IMR-90 (cell line): ENCODE measurements at regions not wholly inside any gene's neighbourhood (a gene's known extent, or its start where the extent isn't known, plus 50 kb on each side); places are given as distances from the start of the nearest gene placed in this dataset.
A peak's percentile ranks its signal among the peaks of the same experiment; 100 is the strongest.

ENCODE experiments used
- ATAC-seq: fragments of 200-7000 bp; cut with Tn5 transposase; 2 replicates; pipeline ENCODE4 v1.9.1; 2020; ENCODE audit warnings: low read depth, mild to moderate bottlenecking, moderate library complexity
- BruUV-seq: library from RNA; stranded (reverse); fragments of 400-500 nt; replicated peaks from 2 replicates; lab custom pipeline; 2021; lab: Mats Ljungman, UMichigan
- CTCF ChIA-PET: fragments of 300-600 bp; formaldehyde crosslinking; extraction: SDS; loops from one replicate; lab custom pipeline; 2021; ENCODE audit warnings: antibody characterized with exemption; lab: Yijun Ruan, JAX
- POLR2A ChIA-PET: fragments of 300-600 bp; sonication (Branson Sonifier 250); formaldehyde crosslinking; loops from one replicate; lab custom pipeline; 2022; ENCODE audit warnings: antibody characterized with exemption; ENCODE audit not compliant: unreplicated experiment; lab: Charles Lee
- DNase-seq: peaks from one replicate; pipeline ENCODE4 v3.0.0; 2013
- H2AFZ ChIP-seq: replicated peaks from 2 replicates; pipeline ENCODE3; 2013; ENCODE audit warnings: low read length, mild to moderate bottlenecking; ENCODE audit not compliant: poor library complexity
- H2AK5ac ChIP-seq: 2 replicates; pipeline ENCODE4 v1.6.1; 2013; ENCODE audit warnings: low read depth, low read length, inconsistent platforms
- H2AK9ac ChIP-seq: replicated peaks from 2 replicates; pipeline ENCODE3; 2013; ENCODE audit warnings: mild to moderate bottlenecking, low read depth, low read length, moderate library complexity; ENCODE audit not compliant: poor library complexity
- H2BK120ac ChIP-seq: 2 replicates; pipeline ENCODE4 v1.6.1; 2013; ENCODE audit warnings: low read depth, low read length, inconsistent platforms
- H2BK15ac ChIP-seq: 3 replicates; pipeline ENCODE4 v1.6.1; 2013; ENCODE audit warnings: low read depth, low read length, inconsistent platforms
- H2BK20ac ChIP-seq: 2 replicates; pipeline ENCODE4 v1.6.1; 2013; ENCODE audit warnings: low read depth, mild to moderate bottlenecking, inconsistent platforms, low read length, moderate library complexity
- H2BK5ac ChIP-seq: 2 replicates; pipeline ENCODE4 v1.6.1; 2013; ENCODE audit warnings: mild to moderate bottlenecking, low read depth, low read length, inconsistent platforms; ENCODE audit not compliant: poor library complexity, severe bottlenecking
- H3K14ac ChIP-seq: replicated peaks from 2 replicates; pipeline ENCODE4 v1.6.1; 2013; ENCODE audit warnings: low read depth, low read length, inconsistent platforms
- H3K18ac ChIP-seq: 2 replicates; pipeline ENCODE4 v1.6.1; 2013; ENCODE audit warnings: low read depth, low read length, control low read depth
- H3K23ac ChIP-seq: 2 replicates; pipeline ENCODE4 v1.6.1; 2013; ENCODE audit warnings: low read depth, low read length, inconsistent platforms
- H3K27ac ChIP-seq: 2 replicates; pipeline ENCODE4 v1.5.1; 2013; ENCODE audit warnings: mild to moderate bottlenecking, control low read depth, low read length; ENCODE audit not compliant: insufficient read depth
- H3K27me3 ChIP-seq: 2 replicates; pipeline ENCODE4 v1.6.1; 2013; ENCODE audit warnings: low read length; ENCODE audit not compliant: control insufficient read depth, insufficient read depth
- H3K36me3 ChIP-seq: 2 replicates; pipeline ENCODE4 v1.6.1; 2013; ENCODE audit warnings: low read length, mixed read lengths; ENCODE audit not compliant: control insufficient read depth, insufficient read depth
- H3K4ac ChIP-seq: 2 replicates; pipeline ENCODE4 v1.6.1; 2013; ENCODE audit warnings: low read depth, low read length, inconsistent platforms
- H3K4me1 ChIP-seq: 2 replicates; pipeline ENCODE4 v1.6.1; 2013; ENCODE audit warnings: low read length, mixed read lengths; ENCODE audit not compliant: control insufficient read depth, insufficient read depth
- H3K4me2 ChIP-seq: 2 replicates; pipeline ENCODE4 v1.6.1; 2013; ENCODE audit warnings: low read depth, mild to moderate bottlenecking, control low read depth, low read length, moderate library complexity
- H3K4me3 ChIP-seq: 2 replicates; pipeline ENCODE4 v1.5.1; 2013; ENCODE audit warnings: low read depth, mild to moderate bottlenecking, control low read depth, low read length, moderate library complexity; ENCODE audit not compliant: insufficient read depth
- H3K56ac ChIP-seq: 2 replicates; pipeline ENCODE4 v1.6.1; 2013; ENCODE audit warnings: low read length, inconsistent platforms; ENCODE audit not compliant: insufficient read depth; ENCODE audit errors: extremely low read depth
- H3K79me1 ChIP-seq, 2 experiments: 2 replicates each; pipeline ENCODE4 v1.6.1; 2013; ENCODE audit warnings: low read length in 2 of 2, inconsistent platforms in 1 of 2, low read depth in 1 of 2
- H3K9ac ChIP-seq: 2 replicates; pipeline ENCODE4 v1.6.1; 2013; ENCODE audit warnings: low read depth, low read length, control low read depth
- H3K9me1 ChIP-seq: 2 replicates; pipeline ENCODE4 v1.6.1; 2013; ENCODE audit warnings: low read length, inconsistent platforms; ENCODE audit not compliant: insufficient read depth
- H3K9me3 ChIP-seq: 2 replicates; pipeline ENCODE4 v1.6.1; 2013; ENCODE audit warnings: low read length; ENCODE audit not compliant: control insufficient read depth, insufficient read depth
- H4K20me1 ChIP-seq: 2 replicates; pipeline ENCODE4 v1.6.1; 2013; ENCODE audit warnings: low read length, inconsistent platforms; ENCODE audit not compliant: insufficient read depth
- H4K5ac ChIP-seq: 2 replicates; pipeline ENCODE4 v1.6.1; 2013; ENCODE audit warnings: mild to moderate bottlenecking, low read depth, low read length, control low read depth
- H4K8ac ChIP-seq, 2 experiments: 2 replicates each; pipeline ENCODE4 v1.6.1; 2013; ENCODE audit warnings: low read depth in 2 of 2, low read length in 2 of 2, control low read depth in 1 of 2, inconsistent platforms in 1 of 2
- H4K91ac ChIP-seq: 2 replicates; pipeline ENCODE4 v1.6.1; 2013; ENCODE audit warnings: low read depth, low read length, inconsistent platforms; ENCODE audit not compliant: insufficient read depth
- BHLHE40 ChIP-seq: fragments of 150-350 bp; IDR thresholded peaks from 2 replicates; pipeline ENCODE4 v1.6.1; 2016; ENCODE audit warnings: mild to moderate bottlenecking, low read depth, low read length
- ELK1 ChIP-seq: fragments of 150-350 bp; IDR thresholded peaks from 2 replicates; pipeline ENCODE4 v1.6.1; 2016; ENCODE audit warnings: low read depth, mild to moderate bottlenecking, low read length, moderate library complexity, borderline replicate concordance
- FOS ChIP-seq: fragments of 150-350 bp; IDR thresholded peaks from 2 replicates; pipeline ENCODE4 v1.6.1; 2016; ENCODE audit warnings: low read depth, low read length
- MAFK ChIP-seq: IDR thresholded peaks from 2 replicates; pipeline ENCODE4 v1.6.1; 2012; ENCODE audit warnings: low read depth, low read length, improper control_type of control experiment
- MXI1 ChIP-seq: IDR thresholded peaks from 2 replicates; pipeline ENCODE4 v1.6.1; 2012; ENCODE audit warnings: low read depth, mild to moderate bottlenecking, low read length, moderate library complexity, borderline replicate concordance
- POLR2A ChIP-seq: IDR thresholded peaks from 2 replicates; pipeline ENCODE4 v1.6.1; 2012; ENCODE audit warnings: mild to moderate bottlenecking, low read depth, low read length
- RCOR1 ChIP-seq: IDR thresholded peaks from 2 replicates; pipeline ENCODE4 v1.6.1; 2012; ENCODE audit warnings: mild to moderate bottlenecking, low read length, improper control_type of control experiment; ENCODE audit not compliant: insufficient replicate concordance
- SMC3 ChIP-seq: fragments of 150-350 bp; IDR thresholded peaks from 2 replicates; pipeline ENCODE4 v1.6.1; 2016; ENCODE audit warnings: low read depth, mild to moderate bottlenecking, antibody characterized with exemption, low read length, moderate library complexity
- WGBS, 2 experiments: methylation state at CpG; one replicate each; pipeline versions ENCODE4 v1.1.5 to v1.1.7; 2013; ENCODE audit warnings: missing lambda C conversion rate in 2 of 2; ENCODE audit not compliant: insufficient read length in 1 of 2; ENCODE audit errors: extremely low coverage in 2 of 2; 5-methylcytosine and 5-hydroxymethylcytosine counted together
- dilution Hi-C: fragments of 300-500 bp; cut with HindIII; formaldehyde crosslinking; loops from one replicate; pipeline ENCODE4 v1.14.3; 2018; ENCODE audit warnings: low sequenced_read_pairs; ENCODE audit not compliant: unreplicated experiment
- in situ Hi-C: fragments of 300-500 bp; cut with MboI; formaldehyde crosslinking; loops from 3 replicates; pipeline ENCODE4 v1.14.3; 2019; ENCODE audit warnings: low sequenced_read_pairs, inconsistent platforms, mixed read lengths
- intact Hi-C: fragments of 100-400 bp; cut with micrococcal nuclease; formaldehyde crosslinking; loops from 2 replicates; pipeline ENCODE4 v1.10.0; 2022
- TF ChIP-seq, protein P1 (sequence below): conservative IDR thresholded peaks from 2 replicates; pipeline ENCODE4 v1.5.1; 2012; ENCODE audit warnings: mild to moderate bottlenecking, low read depth, low read length, improper control_type of control experiment

DNA sequence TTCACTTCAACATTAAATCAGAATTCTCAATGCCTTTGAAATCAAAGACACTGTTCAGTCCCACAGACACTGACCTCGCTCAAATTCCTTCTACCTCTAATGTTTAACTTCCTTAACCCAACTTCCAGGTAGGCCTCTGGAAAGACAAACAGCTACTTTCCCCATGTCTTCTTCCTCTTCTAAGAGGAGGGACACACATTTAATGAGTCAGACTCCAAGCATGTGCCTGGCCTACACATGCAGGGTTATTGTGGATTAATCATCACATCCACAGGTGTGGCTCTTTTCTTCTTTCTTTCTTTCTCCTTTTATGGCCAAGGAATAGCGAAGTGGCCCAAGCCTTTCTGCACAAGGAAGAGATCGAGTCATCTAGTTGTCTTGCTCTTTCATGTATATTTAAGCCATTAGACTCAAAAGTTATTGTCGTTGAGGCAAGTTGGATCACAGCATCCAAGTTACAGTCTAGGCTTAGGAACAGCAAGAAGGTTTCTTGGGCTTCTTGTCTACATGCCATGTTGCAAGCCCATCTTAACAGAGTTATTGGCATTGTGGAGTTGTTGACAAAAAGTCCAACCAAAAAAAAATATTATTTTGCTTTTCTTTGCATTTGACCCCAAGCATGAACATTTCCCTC lies 387.8 kb downstream of the IRS1 start:
- TF ChIP-seq RCOR1 (no peak), MAFK (no peak), MXI1 (no peak), ELK1 (no peak), FOS (no peak), POLR2A (no peak), BHLHE40 (peak; percentile 28; the same call in 1 of the 2 replicates), SMC3 (no peak)
- TF ChIP-seq, protein P1, sequence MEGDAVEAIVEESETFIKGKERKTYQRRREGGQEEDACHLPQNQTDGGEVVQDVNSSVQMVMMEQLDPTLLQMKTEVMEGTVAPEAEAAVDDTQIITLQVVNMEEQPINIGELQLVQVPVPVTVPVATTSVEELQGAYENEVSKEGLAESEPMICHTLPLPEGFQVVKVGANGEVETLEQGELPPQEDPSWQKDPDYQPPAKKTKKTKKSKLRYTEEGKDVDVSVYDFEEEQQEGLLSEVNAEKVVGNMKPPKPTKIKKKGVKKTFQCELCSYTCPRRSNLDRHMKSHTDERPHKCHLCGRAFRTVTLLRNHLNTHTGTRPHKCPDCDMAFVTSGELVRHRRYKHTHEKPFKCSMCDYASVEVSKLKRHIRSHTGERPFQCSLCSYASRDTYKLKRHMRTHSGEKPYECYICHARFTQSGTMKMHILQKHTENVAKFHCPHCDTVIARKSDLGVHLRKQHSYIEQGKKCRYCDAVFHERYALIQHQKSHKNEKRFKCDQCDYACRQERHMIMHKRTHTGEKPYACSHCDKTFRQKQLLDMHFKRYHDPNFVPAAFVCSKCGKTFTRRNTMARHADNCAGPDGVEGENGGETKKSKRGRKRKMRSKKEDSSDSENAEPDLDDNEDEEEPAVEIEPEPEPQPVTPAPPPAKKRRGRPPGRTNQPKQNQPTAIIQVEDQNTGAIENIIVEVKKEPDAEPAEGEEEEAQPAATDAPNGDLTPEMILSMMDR, result no peak
- H2BK15ac ChIP-seq, result peak overlapping the region; percentile 80
- peak overlapping the region; percentile 79 for H3K56ac ChIP-seq
- no peak overlapping the region for H3K9ac ChIP-seq
- no peak overlapping the region for H3K4me3 ChIP-seq
- no peaks in the 10 kb centered on the region for H4K20me1 ChIP-seq
- peak overlapping the region; percentile 44 for H2BK5ac ChIP-seq
- WGBS, 2 experiments, result 88% methylated on average over 1 of the region's 4 CpGs; no CpG with 5 or more reads in 1 of the 2 experiments
- peak overlapping the region; percentile 73; the same call in 1 of the 2 replicates for H3K4ac ChIP-seq
- H3K27me3 ChIP-seq, result no peaks in the 10 kb centered on the region
- no peaks in the 10 kb centered on the region; the same call in 1 of the 2 replicates for H3K4me1 ChIP-seq
- H2BK120ac ChIP-seq, result peak overlapping the region; percentile 95
- H3K79me1 ChIP-seq, result no peaks in the 10 kb centered on the region
- no peak overlapping the region for H3K4me2 ChIP-seq
- H3K9me3 ChIP-seq, result no peaks in the 10 kb centered on the region
- peak overlapping the region; percentile 34 for H2AFZ ChIP-seq
- H4K5ac ChIP-seq, result no peak overlapping the region; the same call in 1 of the 2 replicates
- intact Hi-C loops, result no loop called here
- H2AK5ac ChIP-seq, result peak overlapping the region; percentile 91
- H2BK20ac ChIP-seq, result peak overlapping the region; percentile 91
- H3K9me1 ChIP-seq, result no peaks in the 10 kb centered on the region
- H3K14ac ChIP-seq, result peak overlapping the region; percentile 78
- peak overlapping the region; percentile 78 for H4K91ac ChIP-seq
- in situ Hi-C loops, result no loop called here
- H3K23ac ChIP-seq, result peak overlapping the region; percentile 90
- H3K18ac ChIP-seq, result peak overlapping the region; percentile 66; the same call in 1 of the 2 replicates
- DNase-seq (peak; percentile 70), ATAC-seq (no peak; the same call in 1 of the 2 replicates)
- ChIA-PET POLR2A (no interaction called here), CTCF (no interaction called here)
- H2AK9ac ChIP-seq, result no peak overlapping the region
- H3K27ac ChIP-seq, result no peak overlapping the region; the same call in 1 of the 2 replicates
- peak overlapping the region; percentile 77 to 88 for H4K8ac ChIP-seq
- H3K36me3 ChIP-seq, result no peaks in the 10 kb centered on the region
- dilution Hi-C loops, result no loop called here
- BruUV-seq, result no TSS peak
